ENCODE measurements at regions not wholly inside any gene's neighbourhood (a gene's known extent, or its start where the extent isn't known, plus 50 kb on each side); places are given as distances from the start of the nearest gene placed in this dataset.
"Not testable (repeated sequence)": the region's sequence is repeated elsewhere in the genome, so short reads cannot be mapped to it uniquely, and the experiment has no call there.

DNA sequence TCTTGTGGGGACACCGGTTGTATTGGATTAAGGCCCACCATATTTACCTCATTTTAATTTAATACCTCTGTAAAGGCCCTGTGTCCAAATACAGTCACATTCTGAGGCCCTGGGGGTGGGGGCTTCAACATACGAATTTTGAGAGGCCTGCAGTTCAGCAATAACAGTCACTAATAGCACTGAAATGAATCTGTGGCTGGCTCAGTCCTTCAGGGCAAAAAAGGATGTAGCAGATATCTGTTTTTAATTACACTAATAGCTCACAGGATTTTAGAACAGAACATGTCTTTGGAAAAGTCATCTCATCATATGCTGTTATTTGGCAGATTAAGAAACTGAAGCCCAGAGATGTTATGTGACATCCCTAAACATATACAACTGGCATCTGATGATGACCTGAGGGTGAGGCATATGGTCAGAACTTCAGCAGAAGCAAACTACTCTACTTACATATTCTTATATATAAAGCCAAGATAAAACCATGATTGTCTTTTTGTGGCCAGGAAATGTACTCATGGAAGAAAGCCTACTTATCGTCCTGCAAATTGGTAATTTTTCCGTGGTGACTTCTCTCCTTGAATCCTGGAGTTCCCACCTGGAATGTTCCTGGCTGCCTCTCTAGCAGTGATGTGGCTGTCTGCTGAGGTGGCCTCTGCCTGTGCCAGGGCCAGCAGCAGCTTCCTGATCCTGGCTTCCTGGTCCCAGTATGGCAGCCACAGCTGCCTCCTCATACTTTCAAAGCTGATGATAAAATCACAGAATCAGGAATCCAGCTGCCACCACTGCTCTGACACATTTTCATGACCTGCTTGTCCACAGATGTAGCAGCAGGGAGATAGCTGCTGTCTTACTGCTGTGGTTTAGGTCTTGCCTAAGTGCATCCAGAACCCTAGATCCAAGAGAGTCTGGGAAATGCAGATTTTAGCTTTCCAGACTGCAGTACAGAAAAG, 72.1 kb upstream of the ANKRD55 start:
- TF ChIP-seq TAF1 (IDR thresholded peaks at IDR 0.05; ENCODE audit: low read depth, low read length) (no peak), POLR2A (IDR thresholded peaks at IDR 0.05; ENCODE audit: low read depth, low read length) (no peak), PAX5 (IDR thresholded peaks at IDR 0.05; ENCODE audit: insufficient read depth, low read length, severe bottlenecking) (no peak), POU2F2 (IDR thresholded peaks at IDR 0.05; ENCODE audit: low read depth, low read length) (no peak), POLR2AphosphoS5 (IDR thresholded peaks at IDR 0.05; ENCODE audit: low read depth, low read length) (no peak), SPI1 (IDR thresholded peaks at IDR 0.05; ENCODE audit: low read depth, low read length) (no peak)
- FAIRE-seq: no peak
- no peak for DNase-seq (ENCODE audit: insufficient read length, low spot score)

DNA sequence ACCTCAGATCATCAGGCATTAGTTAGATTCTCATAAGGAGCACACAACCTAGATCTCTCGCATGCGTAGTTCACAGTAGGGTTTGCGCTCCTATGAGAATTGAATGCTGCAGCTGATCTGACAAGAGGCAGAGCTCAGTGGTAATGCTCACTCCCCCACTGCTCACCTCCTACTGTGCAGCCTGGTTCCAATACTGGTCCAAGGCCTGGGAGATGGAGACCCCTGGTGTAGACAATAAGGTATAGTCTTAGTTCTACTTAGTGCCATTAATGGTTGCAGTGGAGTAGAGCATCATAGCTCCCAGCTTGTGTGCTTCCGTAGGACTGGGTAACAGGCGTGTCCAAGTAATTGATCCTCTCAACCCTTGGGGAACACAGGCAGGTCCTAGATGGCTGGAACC, 70.4 kb upstream of the ANKRD55 start:
- TF ChIP-seq SPI1 (IDR thresholded peaks at IDR 0.05; ENCODE audit: low read depth, low read length): no peak
- no peak for TF ChIP-seq POLR2AphosphoS5 (IDR thresholded peaks at IDR 0.05; ENCODE audit: low read depth, low read length)
- TF ChIP-seq TAF1 (IDR thresholded peaks at IDR 0.05; ENCODE audit: low read depth, low read length): no peak
- no peak for TF ChIP-seq POLR2A (IDR thresholded peaks at IDR 0.05; ENCODE audit: low read depth, low read length)
- FAIRE-seq (no peak), DNase-seq (ENCODE audit: insufficient read length, low spot score) (no peak)

DNA sequence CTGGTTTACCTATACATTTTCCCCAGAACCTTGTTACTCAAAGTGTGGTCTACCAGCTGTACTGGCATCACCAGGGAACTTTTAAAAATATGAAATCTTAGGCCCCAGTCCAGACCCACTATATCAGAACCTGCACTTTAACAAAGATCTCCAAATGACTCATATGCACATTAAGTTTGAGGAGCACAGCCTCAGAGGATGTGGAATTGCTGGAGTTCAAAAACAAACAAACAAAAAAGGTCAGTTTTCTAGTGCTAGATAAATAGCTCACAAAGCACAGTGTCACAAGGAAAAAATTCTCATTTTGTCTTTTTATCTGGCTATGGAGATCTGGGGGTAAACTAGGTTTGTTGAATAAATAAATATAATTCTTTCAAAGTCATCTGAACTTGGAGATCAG, 68.9 kb upstream of the ANKRD55 start:
- TF ChIP-seq POLR2AphosphoS5 (IDR thresholded peaks at IDR 0.05; ENCODE audit: low read depth, low read length): no peak
- no peak for TF ChIP-seq POLR2A (IDR thresholded peaks at IDR 0.05; ENCODE audit: low read depth, low read length)
- no peak for TF ChIP-seq SPI1 (IDR thresholded peaks at IDR 0.05; ENCODE audit: low read depth, low read length)
- TF ChIP-seq POU2F2 (IDR thresholded peaks at IDR 0.05; ENCODE audit: low read depth, low read length): no peak
- no peak for TF ChIP-seq PAX5 (IDR thresholded peaks at IDR 0.05; ENCODE audit: insufficient read depth, low read length, severe bottlenecking)
- no peak for TF ChIP-seq TAF1 (IDR thresholded peaks at IDR 0.05; ENCODE audit: low read depth, low read length)
- FAIRE-seq (no peak), DNase-seq (ENCODE audit: insufficient read length, low spot score) (no peak)

DNA sequence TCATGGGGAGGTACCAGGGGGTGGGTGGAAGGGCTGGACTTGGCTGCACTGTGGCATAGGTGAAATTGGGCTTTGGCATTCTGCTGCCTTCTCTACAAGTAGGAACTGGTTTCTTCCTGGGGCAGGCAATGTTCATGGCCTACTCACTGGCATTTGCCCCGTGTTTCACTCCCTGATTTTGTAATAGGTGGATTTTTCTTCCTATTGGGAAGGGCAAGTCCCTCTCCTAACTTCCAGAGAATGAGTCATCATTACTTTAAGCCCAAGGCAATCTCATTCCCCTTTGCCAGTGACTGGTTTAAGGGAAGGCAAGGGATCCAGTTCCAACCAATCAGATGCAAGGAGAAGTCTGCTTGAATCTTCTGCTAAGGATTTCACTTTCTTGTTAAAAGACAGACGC, 67.9 kb upstream of the ANKRD55 start:
- DNase-seq (ENCODE audit: insufficient read length, low spot score): no peak
- no peak for FAIRE-seq
- TF ChIP-seq PAX5 (IDR thresholded peaks at IDR 0.05; ENCODE audit: insufficient read depth, low read length, severe bottlenecking) (no peak), POLR2AphosphoS5 (IDR thresholded peaks at IDR 0.05; ENCODE audit: low read depth, low read length) (no peak), SPI1 (IDR thresholded peaks at IDR 0.05; ENCODE audit: low read depth, low read length) (no peak), TAF1 (IDR thresholded peaks at IDR 0.05; ENCODE audit: low read depth, low read length) (no peak), POLR2A (IDR thresholded peaks at IDR 0.05; ENCODE audit: low read depth, low read length) (no peak), POU2F2 (IDR thresholded peaks at IDR 0.05; ENCODE audit: low read depth, low read length) (no peak)

DNA sequence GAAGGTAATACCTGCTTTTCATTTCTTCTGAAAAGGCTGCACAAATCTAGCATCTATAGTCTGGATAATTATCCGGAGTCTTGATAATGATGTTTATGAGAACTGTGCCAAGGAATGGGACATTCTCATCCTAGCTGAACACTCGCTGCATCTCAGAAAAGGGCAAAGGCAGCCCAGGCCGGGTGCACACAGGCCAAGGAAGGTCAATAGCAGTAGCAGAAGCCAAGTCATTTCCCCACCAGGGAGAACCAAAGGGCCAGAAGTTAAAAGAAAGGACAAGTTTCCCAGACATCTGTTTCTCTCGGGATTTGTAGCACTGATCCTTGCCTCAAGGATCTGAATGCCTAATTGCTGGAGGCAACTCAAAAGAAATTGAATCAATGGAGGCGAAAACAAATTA, 66.1 kb upstream of the ANKRD55 start:
- no peak for TF ChIP-seq SPI1 (IDR thresholded peaks at IDR 0.05; ENCODE audit: low read depth, low read length)
- TF ChIP-seq TAF1 (IDR thresholded peaks at IDR 0.05; ENCODE audit: low read depth, low read length): no peak
- no peak for TF ChIP-seq PAX5 (IDR thresholded peaks at IDR 0.05; ENCODE audit: insufficient read depth, low read length, severe bottlenecking)
- TF ChIP-seq POLR2A (IDR thresholded peaks at IDR 0.05; ENCODE audit: low read depth, low read length): no peak
- no peak for TF ChIP-seq POLR2AphosphoS5 (IDR thresholded peaks at IDR 0.05; ENCODE audit: low read depth, low read length)
- TF ChIP-seq POU2F2 (IDR thresholded peaks at IDR 0.05; ENCODE audit: low read depth, low read length): no peak
- no peak for DNase-seq (ENCODE audit: insufficient read length, low spot score)
- no peak for FAIRE-seq

DNA sequence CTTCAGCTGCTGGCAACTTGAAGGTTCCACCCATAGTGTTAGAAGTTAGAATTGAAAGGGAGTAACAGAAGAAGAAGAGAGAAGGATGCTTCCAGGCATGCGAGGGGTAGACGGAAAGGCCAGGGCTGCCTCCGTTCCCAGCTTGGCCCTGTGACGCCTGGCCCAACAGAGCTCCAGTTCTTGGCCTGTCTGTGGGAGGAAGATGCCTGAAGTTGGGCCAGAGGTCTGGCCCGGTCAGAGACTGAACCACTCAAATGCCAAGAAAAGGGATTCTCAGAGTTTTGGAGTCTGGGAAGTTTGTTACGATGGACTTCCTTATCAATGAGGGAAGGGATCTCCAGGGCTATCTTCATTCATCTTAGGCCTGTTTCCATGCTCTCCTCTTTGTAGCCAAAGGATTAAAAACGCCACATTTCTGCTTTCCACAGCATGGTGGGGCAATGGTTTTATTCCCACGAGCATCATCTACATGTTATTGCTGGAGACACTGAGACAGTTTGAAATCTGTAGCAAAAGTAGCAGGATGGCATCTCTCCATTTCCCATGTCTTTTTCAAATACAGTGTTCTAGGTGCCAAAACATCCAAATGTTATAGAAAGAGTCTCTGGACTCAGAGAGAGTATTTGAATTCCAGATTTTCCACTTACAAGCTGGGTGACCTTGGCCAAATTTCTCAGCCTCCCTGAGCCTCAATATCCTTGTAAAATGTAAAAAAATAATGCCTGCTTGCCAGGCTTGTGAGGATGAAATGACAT, 65.4 kb upstream of the ANKRD55 start:
- TF ChIP-seq TAF1 (IDR thresholded peaks at IDR 0.05; ENCODE audit: low read depth, low read length) (no peak), PAX5 (IDR thresholded peaks at IDR 0.05; ENCODE audit: insufficient read depth, low read length, severe bottlenecking) (no peak), POLR2AphosphoS5 (IDR thresholded peaks at IDR 0.05; ENCODE audit: low read depth, low read length) (no peak), SPI1 (IDR thresholded peaks at IDR 0.05; ENCODE audit: low read depth, low read length) (no peak), POLR2A (IDR thresholded peaks at IDR 0.05; ENCODE audit: low read depth, low read length) (no peak), POU2F2 (IDR thresholded peaks at IDR 0.05; ENCODE audit: low read depth, low read length) (no peak)
- DNase-seq (ENCODE audit: insufficient read length, low spot score) (no peak), FAIRE-seq (no peak)

DNA sequence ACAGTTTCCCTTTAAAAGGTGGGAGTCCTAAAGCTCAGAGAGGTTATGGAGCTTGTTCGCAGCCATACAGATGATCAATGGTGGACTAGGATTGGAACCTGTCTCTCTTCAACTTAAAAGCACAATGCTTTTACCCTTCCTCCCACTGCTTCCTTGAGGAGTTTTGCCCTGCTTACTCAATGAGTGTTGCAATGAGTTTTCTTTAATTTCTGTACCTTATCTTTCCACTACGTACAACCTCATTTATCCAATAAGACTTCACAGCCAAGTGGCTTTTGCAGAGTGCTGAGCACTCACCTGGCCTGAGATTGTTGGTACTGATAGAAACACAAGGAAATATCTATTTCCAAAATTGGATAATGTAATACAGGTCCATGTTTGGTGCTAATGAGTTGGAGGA, 64.7 kb upstream of the ANKRD55 start:
- DNase-seq (ENCODE audit: insufficient read length, low spot score): no peak
- no peak for TF ChIP-seq POLR2AphosphoS5 (IDR thresholded peaks at IDR 0.05; ENCODE audit: low read depth, low read length)
- no peak for FAIRE-seq

DNA sequence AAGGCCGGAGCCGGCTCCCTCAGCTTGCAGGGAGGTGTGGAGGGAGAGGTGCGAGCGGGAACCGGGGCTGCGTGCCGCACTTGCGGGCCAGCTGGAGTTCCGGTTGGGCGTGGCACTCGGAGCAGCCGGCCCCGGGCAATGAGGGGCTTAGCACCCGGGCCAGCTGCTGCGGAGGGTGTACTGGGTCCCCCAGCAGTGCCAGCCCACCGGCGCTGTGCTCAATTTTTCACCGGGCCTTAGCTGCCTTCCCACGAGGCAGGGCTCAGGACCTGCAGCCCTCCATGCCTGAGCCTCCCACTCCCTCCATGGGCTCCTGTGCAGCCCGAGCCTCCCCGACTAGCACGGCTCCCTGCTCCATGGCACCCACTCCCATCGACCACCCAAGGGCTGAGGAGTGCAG, 62.2 kb upstream of the ANKRD55 start:
- FAIRE-seq; DNase-seq (ENCODE audit: insufficient read length, low spot score): not testable (repeated sequence)

DNA sequence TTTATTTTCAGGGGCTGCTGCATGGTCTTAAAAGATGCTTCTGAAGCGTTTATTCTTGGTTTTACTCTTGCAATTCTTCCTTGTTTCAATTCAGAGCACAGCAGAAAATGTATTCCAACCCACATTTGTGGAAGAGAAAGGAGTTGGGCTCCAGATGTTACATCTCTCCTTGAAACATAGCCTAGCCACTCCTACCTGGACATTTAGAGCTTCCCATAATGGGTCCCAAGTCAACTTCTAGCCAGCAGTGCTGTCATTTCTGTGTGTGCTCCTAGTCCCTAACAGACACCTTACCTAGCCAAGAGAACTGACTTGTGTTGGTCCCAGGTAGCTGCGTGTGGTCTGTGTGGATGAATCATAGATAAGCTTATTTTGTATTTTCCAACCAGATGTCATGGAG, 61.2 kb upstream of the ANKRD55 start:
- DNase-seq (ENCODE audit: insufficient read length, low spot score) (no peak), FAIRE-seq (no peak)
- TF ChIP-seq POU2F2 (IDR thresholded peaks at IDR 0.05; ENCODE audit: low read depth, low read length) (no peak), POLR2AphosphoS5 (IDR thresholded peaks at IDR 0.05; ENCODE audit: low read depth, low read length) (no peak), SPI1 (IDR thresholded peaks at IDR 0.05; ENCODE audit: low read depth, low read length) (no peak), PAX5 (IDR thresholded peaks at IDR 0.05; ENCODE audit: insufficient read depth, low read length, severe bottlenecking) (no peak), POLR2A (IDR thresholded peaks at IDR 0.05; ENCODE audit: low read depth, low read length) (no peak), TAF1 (IDR thresholded peaks at IDR 0.05; ENCODE audit: low read depth, low read length) (no peak)

DNA sequence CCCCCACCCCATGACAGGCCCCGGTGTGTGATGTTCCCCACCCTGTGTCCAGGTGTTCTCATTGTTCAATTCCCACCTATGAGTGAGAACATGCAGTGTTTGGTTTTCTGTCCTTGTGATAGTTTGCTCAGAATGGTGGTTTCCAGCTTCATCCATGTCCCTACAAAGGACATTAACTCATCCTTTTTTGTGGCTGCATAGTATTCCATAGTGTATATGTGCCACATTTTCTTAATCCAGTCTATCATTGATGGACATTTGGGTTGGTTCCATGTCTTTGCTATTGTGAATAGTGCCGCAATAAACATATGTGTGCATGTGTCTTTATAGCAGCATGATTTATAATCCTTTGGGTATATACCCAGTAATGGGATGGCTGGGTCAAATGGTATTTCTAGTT, 59.7 kb upstream of the ANKRD55 start:
- FAIRE-seq; DNase-seq (ENCODE audit: insufficient read length, low spot score): not testable (repeated sequence)

Measured in GM12891 (cell line).